Stomach (tissue), 8 donors: ENCODE measurements at regions not wholly inside any gene's neighbourhood (a gene's known extent, or its start where the extent isn't known, plus 50 kb on each side); places are given as distances from the start of the nearest gene placed in this dataset.

Source experiments
- DNase-seq, 2 donors: peaks; one replicate each; pipeline versions ENCODE4 v3.0.0 to v3.0.0-alpha.2; 2013 to 2019
- H3K27ac ChIP-seq, 5 donors: fragments of 200-600 bp in 4 of 5; sonication (generic) in 4 of 5; one replicate each; pipeline ENCODE4 v1.5.1; 2013 to 2019; ENCODE audit warnings: mild to moderate bottlenecking in 1 of 5, moderate library complexity in 1 of 5
- H3K27me3 ChIP-seq, 3 donors: fragments of 200-600 bp; sonication (generic); one replicate each; pipeline ENCODE4 v1.5.1; 2017 to 2019; ENCODE audit warnings: mixed run types in 1 of 3
- H3K36me3 ChIP-seq, 4 donors: fragments of 200-600 bp; sonication (generic); 1 replicate in 3 of 4; 2 replicates in 1 of 4; pipeline ENCODE4 v1.5.1; 2016 to 2019
- H3K4me1 ChIP-seq, 4 donors: fragments of 200-600 bp; sonication (generic); one replicate each; pipeline ENCODE4 v1.5.1; 2016 to 2019
- H3K4me3 ChIP-seq, 4 donors: fragments of 200-600 bp; sonication (generic) in 3 of 4; one replicate each; pipeline ENCODE4 v1.5.1; 2016 to 2019; ENCODE audit warnings: mild to moderate bottlenecking in 1 of 4
- H3K9me3 ChIP-seq, 4 donors: fragments of 200-600 bp; sonication (generic); one replicate each; pipeline ENCODE4 v1.5.1; 2016 to 2019
- EP300 ChIP-seq: sonication (generic); formaldehyde crosslinking; IDR thresholded peaks from one replicate; pipeline ENCODE4 v1.6.1; 2017; ENCODE audit warnings: antibody characterized with exemption
- POLR2A ChIP-seq, 4 donors: fragments of 450-650 bp; IDR thresholded peaks; one replicate each; pipeline ENCODE4 v1.6.1; 2016; ENCODE audit warnings: antibody characterized with exemption in 4 of 4, control low read depth in 2 of 4, mild to moderate bottlenecking in 1 of 4, moderate library complexity in 1 of 4
- POLR2AphosphoS5 ChIP-seq, 3 donors: sonication (generic); formaldehyde crosslinking; IDR thresholded peaks; one replicate each; pipeline ENCODE4 v1.6.1; 2016; ENCODE audit warnings: antibody characterized with exemption in 3 of 3
- WGBS, 5 donors: extraction: QIAGEN DNeasy Blood & Tissue Kit in 3 of 5; methylation state at CpG; one replicate each; pipeline versions ENCODE4 v1.1.5 to v1.1.7; 2013 to 2018; 5-methylcytosine and 5-hydroxymethylcytosine counted together
- intact Hi-C: fragments of 100-400 bp; cut with DNase I; formaldehyde crosslinking; loops from one replicate; pipeline ENCODE4 v1.15.1; 2023; ENCODE audit warnings: low total_unique reads
- TF ChIP-seq, protein P1 (sequence below), 7 experiments: fragments of 450-650 bp in 4 of 7; fragments of 200-600 bp in 3 of 7; sonication (generic) in 3 of 7; IDR thresholded peaks; one replicate each; pipeline ENCODE4 v1.5.1; 2016 to 2019; ENCODE audit warnings: antibody characterized with exemption in 7 of 7, control low read depth in 2 of 7, mild to moderate bottlenecking in 1 of 7
- donor health status: healthy with polysubstance abuse.
- donor health status: Bipolar disorder and iron deficiency.
- donor health status: healthy.

GRCh38 chr5:174549254-174549653 is 175.1 kb upstream of the MSX2 start:
- no peak for DNase-seq
- H3K4me1 ChIP-seq: no peaks in the 10 kb centered on the region
- peaks cover 0 to 10% (median 0%) of the 10 kb centered on the region in 3 donors for H3K27me3 ChIP-seq
- H3K9me3 ChIP-seq: no peaks in the 10 kb centered on the region
- H3K4me3 ChIP-seq: no peak overlapping the region
- intact Hi-C loops: no loop called here
- no peaks in the 10 kb centered on the region for H3K36me3 ChIP-seq
- H3K27ac ChIP-seq: no peak overlapping the region
- no peak for TF ChIP-seq POLR2AphosphoS5 (IDR thresholded peaks at IDR 0.05)
- TF ChIP-seq EP300: no peak
- TF ChIP-seq, protein P1, sequence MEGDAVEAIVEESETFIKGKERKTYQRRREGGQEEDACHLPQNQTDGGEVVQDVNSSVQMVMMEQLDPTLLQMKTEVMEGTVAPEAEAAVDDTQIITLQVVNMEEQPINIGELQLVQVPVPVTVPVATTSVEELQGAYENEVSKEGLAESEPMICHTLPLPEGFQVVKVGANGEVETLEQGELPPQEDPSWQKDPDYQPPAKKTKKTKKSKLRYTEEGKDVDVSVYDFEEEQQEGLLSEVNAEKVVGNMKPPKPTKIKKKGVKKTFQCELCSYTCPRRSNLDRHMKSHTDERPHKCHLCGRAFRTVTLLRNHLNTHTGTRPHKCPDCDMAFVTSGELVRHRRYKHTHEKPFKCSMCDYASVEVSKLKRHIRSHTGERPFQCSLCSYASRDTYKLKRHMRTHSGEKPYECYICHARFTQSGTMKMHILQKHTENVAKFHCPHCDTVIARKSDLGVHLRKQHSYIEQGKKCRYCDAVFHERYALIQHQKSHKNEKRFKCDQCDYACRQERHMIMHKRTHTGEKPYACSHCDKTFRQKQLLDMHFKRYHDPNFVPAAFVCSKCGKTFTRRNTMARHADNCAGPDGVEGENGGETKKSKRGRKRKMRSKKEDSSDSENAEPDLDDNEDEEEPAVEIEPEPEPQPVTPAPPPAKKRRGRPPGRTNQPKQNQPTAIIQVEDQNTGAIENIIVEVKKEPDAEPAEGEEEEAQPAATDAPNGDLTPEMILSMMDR (IDR thresholded peaks at IDR 0.05): no peak
- no peak for TF ChIP-seq POLR2A (IDR thresholded peaks at IDR 0.05)
- 67 to 78% (median 71%) methylated on average over 5 of the region's 5 CpGs for WGBS, 5 donors

DNA sequence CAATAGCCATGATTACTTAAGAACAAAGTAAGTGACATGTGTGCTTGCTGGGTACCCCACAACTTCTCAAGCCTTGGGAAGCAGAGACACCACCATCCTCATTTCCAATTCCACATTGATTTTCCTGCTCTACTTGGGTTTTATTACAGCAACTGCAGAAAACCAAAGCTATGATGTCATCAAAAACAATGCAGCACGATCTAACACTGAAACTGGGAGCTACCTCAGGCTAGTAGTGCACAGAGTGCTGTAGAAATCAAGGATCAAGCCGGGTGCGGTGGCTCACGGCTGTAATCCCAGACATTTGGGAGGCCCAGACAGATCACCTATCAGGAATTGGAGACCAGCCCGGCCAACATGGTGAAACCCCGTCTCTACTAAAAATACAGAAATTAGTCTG is 174.4 kb upstream of the MSX2 start:
- WGBS, 5 donors: 70 to 81% (median 80%) methylated on average over 6 of the region's 6 CpGs

DNA sequence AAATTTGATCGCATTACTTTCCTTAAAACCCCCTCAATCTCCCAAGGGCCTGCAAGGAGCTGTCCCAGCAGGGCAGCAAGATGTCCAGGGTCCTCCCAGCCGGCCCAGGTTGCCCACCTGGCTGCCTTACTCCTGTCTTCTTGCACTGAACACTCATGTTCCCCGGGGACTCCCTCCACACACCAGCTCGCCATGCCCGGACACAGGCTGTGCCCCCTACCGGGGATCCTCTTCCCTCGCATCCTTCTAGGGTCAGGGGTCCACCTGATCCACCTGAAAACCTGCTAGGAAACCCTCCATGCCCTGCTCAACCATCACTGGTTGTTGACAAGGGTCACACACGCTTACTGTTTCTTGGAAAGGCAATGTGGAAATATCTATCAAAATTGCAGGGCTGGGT is 172.0 kb upstream of the MSX2 start:
- no peak overlapping the region for H3K4me3 ChIP-seq

More for the DNA sequence above, 174.4 kb upstream of the MSX2 start:
- no peak for DNase-seq
- Histone ChIP-seq H3K27me3 (peaks cover 0 to 10% (median 0%) of the 10 kb centered on the region in 3 donors), H3K9me3 (no peaks in the 10 kb centered on the region), H3K27ac (no peak overlapping the region), H3K4me1 (no peaks in the 10 kb centered on the region), H3K4me3 (no peak overlapping the region), H3K36me3 (no peaks in the 10 kb centered on the region)
- TF ChIP-seq POLR2AphosphoS5 (IDR thresholded peaks at IDR 0.05): no peak
- no peak for TF ChIP-seq EP300
- TF ChIP-seq POLR2A (IDR thresholded peaks at IDR 0.05): no peak
- TF ChIP-seq, protein P1 (IDR thresholded peaks at IDR 0.05): no peak
- intact Hi-C loops: no loop called here

DNA sequence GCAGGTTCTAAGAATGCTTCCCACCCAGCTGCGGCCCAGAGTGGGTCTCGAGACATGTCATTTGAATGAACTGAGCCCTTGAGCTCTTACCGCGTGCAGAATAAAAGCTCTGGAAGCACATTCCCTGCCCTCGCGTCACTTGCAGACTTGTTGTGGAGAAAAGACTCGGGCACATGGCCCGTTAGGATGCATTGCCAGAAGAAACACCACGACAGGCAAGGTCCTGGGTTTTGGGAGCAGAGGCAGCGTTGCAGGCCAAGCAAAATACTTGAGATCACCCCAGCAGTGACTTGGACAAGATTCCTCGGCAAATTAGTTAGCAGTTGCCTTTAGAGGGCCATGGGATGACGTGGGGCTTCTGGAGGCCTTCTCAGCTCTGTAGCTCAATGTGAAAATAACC is 170.8 kb upstream of the MSX2 start:
- intact Hi-C loops: no loop called here
- H3K9me3 ChIP-seq: no peaks in the 10 kb centered on the region
- WGBS, 5 donors: 79 to 86% (median 83%) methylated on average over 12 of the region's 12 CpGs

More for the DNA sequence above, 172.0 kb upstream of the MSX2 start:
- 78 to 87% (median 82%) methylated on average over 8 of the region's 8 CpGs for WGBS, 5 donors
- H3K27ac ChIP-seq: no peak overlapping the region
- intact Hi-C loops: no loop called here
- no peaks in the 10 kb centered on the region for H3K36me3 ChIP-seq
- no peaks in the 10 kb centered on the region for H3K9me3 ChIP-seq
- TF ChIP-seq, protein P1 (IDR thresholded peaks at IDR 0.05): no peak
- TF ChIP-seq POLR2A (IDR thresholded peaks at IDR 0.05) (no peak), EP300 (no peak), POLR2AphosphoS5 (IDR thresholded peaks at IDR 0.05) (no peak)
- DNase-seq: no peak
- peaks cover 0 to 10% (median 0%) of the 10 kb centered on the region in 3 donors for H3K27me3 ChIP-seq
- no peaks in the 10 kb centered on the region for H3K4me1 ChIP-seq

More for the DNA sequence above, 170.8 kb upstream of the MSX2 start:
- no peak overlapping the region for H3K27ac ChIP-seq
- DNase-seq: no peak
- H3K36me3 ChIP-seq: no peaks in the 10 kb centered on the region
- no peak for TF ChIP-seq POLR2A (IDR thresholded peaks at IDR 0.05)
- TF ChIP-seq EP300: no peak
- TF ChIP-seq, protein P1 (IDR thresholded peaks at IDR 0.05): no peak
- peaks cover 0 to 7% (median 0%) of the 10 kb centered on the region in 3 donors for H3K27me3 ChIP-seq
- H3K4me3 ChIP-seq: no peak overlapping the region
- no peaks in the 10 kb centered on the region for H3K4me1 ChIP-seq
